HG02678 (cell line): ENCODE measurements at regions not wholly inside any gene's neighbourhood (a gene's known extent, or its start where the extent isn't known, plus 50 kb on each side); places are given as distances from the start of the nearest gene placed in this dataset.
"Not testable (repeated sequence)": the region's sequence is repeated elsewhere in the genome, so short reads cannot be mapped to it uniquely, and the experiment has no call there.

Experiments
- ATAC-seq: cut with Tn5 transposase; IDR thresholded peaks from one replicate; pipeline ENCODE4 v1.9.1; 2021; ENCODE audit warnings: mild to moderate bottlenecking, moderate library complexity; ENCODE audit not compliant: unreplicated experiment

GRCh38 chr1:188652678-188653077 is 1823.9 kb downstream of the PLA2G4A start:
- no peak for ATAC-seq

- ATAC-seq = not testable (repeated sequence)
Measured at GRCh38 chr1:188655966-188656365, 1821.7 kb downstream of the BRINP3 start.

GRCh38 chr1:188660572-188660971 is 1817.1 kb downstream of the BRINP3 start:
- no peak for ATAC-seq

- no peak for ATAC-seq
Measured at GRCh38 chr1:188665477-188665876, 1812.2 kb downstream of the BRINP3 start.

GRCh38 chr1:188668083-188668482 is 1809.6 kb downstream of the BRINP3 start:
- ATAC-seq = no peak

GRCh38 chr1:188669728-188670382 is 1807.8 kb downstream of the BRINP3 start:
- ATAC-seq = no peak

- no peak for ATAC-seq
Measured at GRCh38 chr1:188670837-188671236, 1806.8 kb downstream of the BRINP3 start.

GRCh38 chr1:188672153-188672552 is 1805.5 kb downstream of the BRINP3 start:
- ATAC-seq = no peak

GRCh38 chr1:188689542-188689941 is 1788.1 kb downstream of the BRINP3 start:
- ATAC-seq = no peak

GRCh38 chr1:188700116-188700515 is 1777.5 kb downstream of the BRINP3 start:
- ATAC-seq = no peak

GRCh38 chr1:188706742-188707141 is 1770.9 kb downstream of the BRINP3 start:
- no peak for ATAC-seq

GRCh38 chr1:188708795-188709535 is 1768.7 kb downstream of the BRINP3 start:
- no peak for ATAC-seq

GRCh38 chr1:188715566-188715965 is 1762.1 kb downstream of the BRINP3 start:
- no peak for ATAC-seq

GRCh38 chr1:188719735-188720134 is 1757.9 kb downstream of the BRINP3 start:
- no peak for ATAC-seq

GRCh38 chr1:188723332-188724020 is 1754.2 kb downstream of the BRINP3 start:
- ATAC-seq = no peak

GRCh38 chr1:188729039-188729438 is 1748.6 kb downstream of the BRINP3 start:
- no peak for ATAC-seq

GRCh38 chr1:188735567-188735966 is 1742.1 kb downstream of the BRINP3 start:
- ATAC-seq = no peak

- ATAC-seq = not testable (repeated sequence)
Measured at GRCh38 chr1:188749275-188749674, 1728.4 kb downstream of the BRINP3 start.

- not testable (repeated sequence) for ATAC-seq
Measured at GRCh38 chr1:188752027-188752426, 1725.6 kb downstream of the BRINP3 start.

- ATAC-seq = not testable (repeated sequence)
Measured at GRCh38 chr1:188757747-188758146, 1719.9 kb downstream of the BRINP3 start.

GRCh38 chr1:188761226-188761625 is 1716.4 kb downstream of the BRINP3 start:
- ATAC-seq = no peak
